ENCODE measurements at regions not wholly inside any gene's neighbourhood (a gene's known extent, or its start where the extent isn't known, plus 50 kb on each side); places are given as distances from the start of the nearest gene placed in this dataset.

DNA sequence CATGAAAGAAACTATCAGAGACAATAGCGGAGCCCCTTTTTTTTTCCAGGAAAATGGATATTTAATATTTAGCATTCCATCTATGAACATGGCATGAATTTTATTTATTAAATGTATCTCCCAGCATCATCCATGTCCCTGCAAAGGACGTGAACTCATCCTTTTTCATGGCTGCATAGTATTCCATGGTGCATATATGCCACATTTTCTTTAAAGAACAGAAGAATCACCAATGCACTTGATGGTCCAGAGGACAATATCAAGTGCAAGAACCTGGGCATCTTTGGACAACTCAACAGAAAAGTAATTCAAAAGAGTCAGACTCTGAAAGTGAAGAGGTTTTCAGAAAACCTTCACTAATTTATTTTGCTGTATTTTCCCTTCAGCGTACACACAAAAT, 133.0 kb upstream of the SLC7A14 start:
- no peak overlapping the region for H3K27ac ChIP-seq
- no peaks in the 10 kb centered on the region for H3K36me3 ChIP-seq
- no peak for TF ChIP-seq POLR2A (IDR thresholded peaks at IDR 0.05)
- TF ChIP-seq, protein P1, sequence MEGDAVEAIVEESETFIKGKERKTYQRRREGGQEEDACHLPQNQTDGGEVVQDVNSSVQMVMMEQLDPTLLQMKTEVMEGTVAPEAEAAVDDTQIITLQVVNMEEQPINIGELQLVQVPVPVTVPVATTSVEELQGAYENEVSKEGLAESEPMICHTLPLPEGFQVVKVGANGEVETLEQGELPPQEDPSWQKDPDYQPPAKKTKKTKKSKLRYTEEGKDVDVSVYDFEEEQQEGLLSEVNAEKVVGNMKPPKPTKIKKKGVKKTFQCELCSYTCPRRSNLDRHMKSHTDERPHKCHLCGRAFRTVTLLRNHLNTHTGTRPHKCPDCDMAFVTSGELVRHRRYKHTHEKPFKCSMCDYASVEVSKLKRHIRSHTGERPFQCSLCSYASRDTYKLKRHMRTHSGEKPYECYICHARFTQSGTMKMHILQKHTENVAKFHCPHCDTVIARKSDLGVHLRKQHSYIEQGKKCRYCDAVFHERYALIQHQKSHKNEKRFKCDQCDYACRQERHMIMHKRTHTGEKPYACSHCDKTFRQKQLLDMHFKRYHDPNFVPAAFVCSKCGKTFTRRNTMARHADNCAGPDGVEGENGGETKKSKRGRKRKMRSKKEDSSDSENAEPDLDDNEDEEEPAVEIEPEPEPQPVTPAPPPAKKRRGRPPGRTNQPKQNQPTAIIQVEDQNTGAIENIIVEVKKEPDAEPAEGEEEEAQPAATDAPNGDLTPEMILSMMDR (IDR thresholded peaks at IDR 0.05), result no peak
- H3K27me3 ChIP-seq, result no peaks in the 10 kb centered on the region
- H3K9me3 ChIP-seq, result no peaks in the 10 kb centered on the region
- intact Hi-C loops (cut with DNase I; ENCODE audit: low total_unique reads), result no loop called here
- H3K4me1 ChIP-seq, result no peaks in the 10 kb centered on the region
- H3K4me3 ChIP-seq, result no peak overlapping the region
- no peak for DNase-seq

DNA sequence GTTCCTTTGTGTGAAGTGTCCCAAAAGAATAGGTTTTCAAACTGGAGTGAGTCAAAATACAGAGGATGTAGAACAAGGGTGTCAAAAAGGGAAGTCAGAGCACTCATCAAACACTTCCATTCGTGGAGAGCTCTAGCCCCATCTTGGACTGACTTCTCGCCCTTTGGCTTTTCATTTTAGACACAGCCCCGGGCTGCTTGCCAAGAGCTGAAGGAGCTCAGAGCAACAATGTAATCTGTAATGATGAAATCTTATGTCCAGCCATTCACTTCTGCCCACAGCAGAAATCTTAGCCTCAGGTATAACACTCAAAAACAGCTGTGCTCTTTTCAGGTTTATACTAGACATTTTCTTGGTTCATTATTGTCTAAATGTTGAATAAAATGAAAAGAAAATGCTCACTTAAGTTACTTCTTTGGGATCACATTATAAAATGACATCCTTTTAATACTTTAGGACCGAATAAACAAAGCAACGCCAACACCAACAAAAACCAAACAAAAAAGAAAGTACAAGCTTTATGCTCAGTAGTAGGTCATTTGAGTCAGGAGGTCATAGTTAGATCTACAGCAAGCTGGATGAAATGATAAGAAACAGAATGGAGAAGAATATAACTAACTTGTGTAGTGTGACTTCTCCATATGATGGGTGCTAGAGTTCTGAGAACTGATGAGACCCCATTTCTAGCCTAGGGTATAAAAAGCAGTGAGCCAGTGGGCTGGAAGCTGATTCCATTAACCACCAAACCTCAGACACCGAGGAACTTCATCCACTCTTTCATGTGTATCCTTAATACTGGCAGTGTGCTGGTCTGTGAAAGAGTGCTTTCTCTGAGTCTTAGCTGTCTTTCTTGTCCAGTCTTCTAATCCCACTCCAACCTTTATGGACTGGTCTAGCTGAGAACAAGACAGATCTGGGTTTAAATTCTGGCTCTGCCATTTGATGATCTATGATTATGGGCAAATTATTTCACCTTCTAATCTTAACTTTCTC, 131.8 kb upstream of the SLC7A14 start:
- TF ChIP-seq, protein P1 (IDR thresholded peaks at IDR 0.05), result no peak
- no peak for TF ChIP-seq POLR2A (IDR thresholded peaks at IDR 0.05)
- no peak for DNase-seq
- Histone ChIP-seq H3K27ac (no peak overlapping the region), H3K9me3 (no peaks in the 10 kb centered on the region), H3K27me3 (no peaks in the 10 kb centered on the region), H3K4me3 (no peak overlapping the region), H3K4me1 (no peaks in the 10 kb centered on the region), H3K36me3 (no peaks in the 10 kb centered on the region)
- intact Hi-C loops (cut with DNase I; ENCODE audit: low total_unique reads), result no loop called here

DNA sequence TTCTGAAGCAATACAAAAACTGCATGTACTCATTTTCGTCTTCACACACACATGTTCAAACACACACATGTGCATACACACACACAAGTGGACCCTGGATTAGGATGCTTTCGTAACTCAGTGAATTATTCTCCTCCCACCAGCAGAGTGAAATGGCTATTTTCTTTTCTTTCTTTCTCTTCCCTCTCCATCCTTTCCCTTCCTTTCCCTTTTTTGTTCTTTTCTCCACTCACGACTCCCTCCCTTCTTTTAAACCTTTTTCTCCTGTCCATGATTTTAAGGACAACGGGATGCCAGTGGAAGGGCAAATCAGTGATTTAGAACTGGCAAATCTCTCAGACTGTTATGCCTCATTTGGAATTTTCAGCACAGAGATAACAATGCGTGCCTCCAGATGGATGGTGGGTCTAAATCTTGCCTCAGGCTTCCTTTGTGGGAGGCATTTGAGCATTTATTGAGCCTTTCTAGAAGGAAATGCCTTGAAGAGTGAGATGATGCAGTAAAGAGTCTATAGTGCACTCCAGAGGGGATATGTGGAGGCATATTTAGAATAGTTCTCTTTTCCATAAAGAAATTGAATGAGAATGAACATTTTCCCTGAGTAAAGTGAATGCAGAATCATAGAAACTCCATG, 130.4 kb upstream of the SLC7A14 start:
- Histone ChIP-seq H3K9me3 (no peaks in the 10 kb centered on the region), H3K4me3 (no peak overlapping the region), H3K36me3 (no peaks in the 10 kb centered on the region), H3K27me3 (no peaks in the 10 kb centered on the region), H3K4me1 (no peaks in the 10 kb centered on the region), H3K27ac (no peak overlapping the region)
- TF ChIP-seq, protein P1 (IDR thresholded peaks at IDR 0.05), result no peak
- no peak for TF ChIP-seq POLR2A (IDR thresholded peaks at IDR 0.05)
- intact Hi-C loops (cut with DNase I; ENCODE audit: low total_unique reads), result no loop called here
- no peak for DNase-seq

- TF ChIP-seq, protein P1 (IDR thresholded peaks at IDR 0.05), result no peak
- no peak for TF ChIP-seq POLR2A (IDR thresholded peaks at IDR 0.05)
- H3K9me3 ChIP-seq, result no peaks in the 10 kb centered on the region
- DNase-seq, result no peak
- H3K4me3 ChIP-seq, result no peak overlapping the region
- intact Hi-C loops (cut with DNase I; ENCODE audit: low total_unique reads), result no loop called here
- no peak overlapping the region for H3K27ac ChIP-seq
- no peaks in the 10 kb centered on the region for H3K36me3 ChIP-seq
- no peaks in the 10 kb centered on the region for H3K4me1 ChIP-seq
- H3K27me3 ChIP-seq, result no peaks in the 10 kb centered on the region
These were observed 129.0 kb upstream of the SLC7A14 start for GRCh38 chr3:170714562-170715535.

Data from uterus (tissue), 3 donors.